Endometrium (tissue), 2 donors: ENCODE measurements at regions not wholly inside any gene's neighbourhood (a gene's known extent, or its start where the extent isn't known, plus 50 kb on each side); places are given as distances from the start of the nearest gene placed in this dataset.

ENCODE experiments used
- FAIRE-seq: peaks from 2 replicates; lab custom pipeline; 2012; peaks lifted over from hg19 to GRCh38; lab: Jason Lieb, UNC
- donor health status: control.
- donor health status: control.

- no peak for FAIRE-seq
These were observed 1179.7 kb upstream of the ADGRL3 start for GRCh38 chr4:60020389-60020788.

DNA sequence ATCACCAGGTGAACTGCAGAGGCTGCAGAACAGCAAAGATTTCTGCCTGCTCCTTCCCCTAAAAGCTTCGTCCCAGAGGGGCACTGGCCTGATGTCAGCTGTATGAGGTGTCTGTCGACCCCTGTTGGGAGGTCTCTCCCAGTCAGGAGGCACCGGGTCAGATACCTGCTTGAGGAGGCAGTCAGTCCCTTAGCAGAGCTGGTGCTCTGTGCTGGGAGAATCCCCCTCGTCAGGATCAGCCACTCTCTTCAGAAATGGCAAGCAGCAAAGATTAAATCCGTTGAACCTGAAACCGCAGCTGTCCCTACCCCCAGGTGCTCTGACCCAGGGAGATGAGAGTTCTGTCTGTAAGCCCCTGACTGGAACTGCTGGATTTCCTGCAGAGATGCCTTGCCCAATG lies 1166.3 kb upstream of the ADGRL3 start:
- FAIRE-seq = no peak

GRCh38 chr4:60034361-60034760 lies 1165.8 kb upstream of the ADGRL3 start:
- no peak for FAIRE-seq

DNA sequence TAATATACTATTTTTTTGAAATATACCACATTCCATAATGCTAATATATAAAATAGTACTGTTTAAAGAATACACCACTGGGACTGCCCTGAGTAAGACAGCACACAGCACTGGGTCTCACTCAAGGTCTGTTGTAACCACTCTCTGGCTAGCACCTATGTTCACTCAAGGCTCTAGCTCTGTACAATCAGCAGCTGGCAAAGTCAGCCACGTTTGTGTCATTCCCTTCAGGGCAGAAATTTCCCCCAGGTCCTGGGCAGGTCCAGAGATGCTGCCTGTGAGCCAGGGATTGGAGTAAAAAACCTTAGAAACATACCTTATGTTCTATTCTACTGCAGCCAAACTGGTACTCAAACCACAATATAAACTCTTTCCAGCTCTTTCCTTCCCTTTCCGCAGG lies 1160.2 kb upstream of the ADGRL3 start:
- FAIRE-seq = no peak

- FAIRE-seq = no peak
These were observed 1157.9 kb upstream of the ADGRL3 start for GRCh38 chr4:60042231-60042652.

DNA sequence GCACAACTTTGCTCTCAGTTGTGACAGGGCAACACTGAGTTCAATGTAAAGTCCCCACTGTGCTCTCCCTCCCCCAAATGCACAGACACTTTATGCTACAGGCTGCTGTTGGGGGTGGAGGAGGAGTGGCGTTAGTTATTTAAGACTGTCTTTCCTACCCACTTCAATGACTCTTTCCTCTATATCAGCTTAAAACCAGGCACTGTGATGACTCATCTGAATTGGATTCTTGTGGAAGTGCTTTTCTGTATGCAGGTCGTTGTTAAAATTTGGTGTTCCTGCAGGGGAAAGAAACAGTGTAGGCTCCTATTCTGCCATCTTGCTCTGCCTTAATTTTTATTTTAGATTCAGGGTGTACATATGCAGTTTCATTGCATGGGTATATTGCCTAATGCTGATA lies 1157.2 kb upstream of the ADGRL3 start:
- no peak for FAIRE-seq

GRCh38 chr4:60078984-60079383 lies 1121.1 kb upstream of the ADGRL3 start:
- FAIRE-seq = no peak

GRCh38 chr4:60081839-60082238 lies 1118.3 kb upstream of the ADGRL3 start:
- no peak for FAIRE-seq

- no peak for FAIRE-seq
These were observed 1111.2 kb upstream of the ADGRL3 start for GRCh38 chr4:60088807-60089486.

GRCh38 chr4:60089546-60090273 lies 1110.4 kb upstream of the ADGRL3 start:
- no peak for FAIRE-seq

DNA sequence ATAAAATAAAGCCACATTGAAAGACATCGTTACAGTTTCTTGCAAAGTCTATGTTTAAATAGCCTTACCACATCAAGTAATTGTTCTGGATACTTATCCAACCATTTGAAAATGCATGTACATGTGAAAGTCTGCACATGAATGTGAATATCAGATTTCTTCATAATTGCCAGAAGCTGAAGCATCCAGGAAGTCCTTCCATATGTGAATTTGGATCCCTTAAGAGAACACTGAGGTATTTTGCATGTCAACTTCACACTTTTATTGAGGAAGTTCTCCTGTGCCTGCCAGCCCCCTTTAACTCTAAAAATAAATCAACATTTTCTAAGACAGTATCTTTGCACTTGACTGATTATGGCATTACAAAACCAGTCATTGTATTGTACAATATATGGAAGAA lies 1103.5 kb upstream of the ADGRL3 start:
- FAIRE-seq = no peak

DNA sequence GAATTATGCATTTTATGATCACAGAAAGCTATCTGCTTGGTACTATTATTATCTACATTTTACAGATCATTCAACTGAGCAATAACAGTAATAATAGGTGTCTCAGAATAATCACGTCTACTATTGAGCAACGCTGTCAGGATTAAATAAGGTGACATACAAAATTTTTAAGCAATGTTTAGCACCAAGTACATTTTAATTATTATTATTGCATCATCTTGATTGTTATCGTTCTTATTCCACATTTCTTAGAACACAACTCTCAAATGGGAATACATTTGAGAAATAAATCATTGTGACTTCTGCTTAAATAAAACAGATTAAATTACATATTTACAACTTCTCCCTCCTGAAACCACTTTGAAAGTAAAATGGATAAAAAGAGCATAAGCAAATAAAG lies 1083.5 kb upstream of the ADGRL3 start:
- no peak for FAIRE-seq

DNA sequence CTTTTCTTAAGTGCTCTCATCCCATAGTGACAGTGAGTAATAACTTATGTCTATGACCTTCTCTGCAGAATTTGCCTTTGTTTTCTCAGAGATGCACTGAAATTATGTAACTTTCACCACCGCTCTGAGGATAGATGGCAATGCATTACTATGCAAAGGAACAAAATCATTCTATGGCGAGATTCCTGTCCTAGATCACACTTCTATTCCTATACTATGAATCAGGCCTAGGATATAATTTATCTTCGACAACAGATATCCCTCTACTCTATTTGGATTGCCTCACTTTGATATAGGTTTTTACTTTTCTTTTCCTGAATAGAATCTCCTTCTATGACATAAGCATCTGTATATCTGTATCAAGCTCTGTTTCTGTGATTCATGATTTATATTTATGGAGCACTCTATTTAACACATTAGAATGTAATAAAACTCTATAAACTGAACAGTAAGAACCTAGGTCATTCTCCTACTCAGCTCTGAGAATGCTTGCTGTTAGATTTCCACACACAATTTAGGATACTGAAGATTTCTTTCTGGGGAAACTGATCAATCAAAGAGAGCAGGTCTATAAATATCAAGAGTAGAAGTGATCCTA lies 1082.3 kb upstream of the ADGRL3 start:
- FAIRE-seq = no peak

- no peak for FAIRE-seq
These were observed 1077.3 kb upstream of the ADGRL3 start for GRCh38 chr4:60122820-60123219.

DNA sequence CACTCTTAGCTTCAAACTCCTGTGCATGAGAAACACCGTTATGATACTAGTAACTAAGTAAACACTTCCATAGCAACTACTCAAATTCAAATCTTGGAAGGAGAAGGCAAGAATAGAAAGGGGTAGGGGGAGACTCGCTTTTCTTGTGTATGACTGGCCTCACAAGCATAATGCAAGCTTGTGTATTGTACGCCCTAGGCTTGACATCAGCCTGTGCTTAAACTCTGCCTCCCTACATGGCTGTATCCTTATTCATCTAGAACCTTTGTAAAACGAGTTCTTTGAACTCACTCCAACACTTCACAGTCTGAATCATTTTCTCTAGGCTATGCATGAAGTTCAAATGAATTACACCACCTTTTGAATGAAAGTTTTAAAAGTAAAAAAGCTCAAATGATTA lies 1071.2 kb upstream of the ADGRL3 start:
- no peak for FAIRE-seq

DNA sequence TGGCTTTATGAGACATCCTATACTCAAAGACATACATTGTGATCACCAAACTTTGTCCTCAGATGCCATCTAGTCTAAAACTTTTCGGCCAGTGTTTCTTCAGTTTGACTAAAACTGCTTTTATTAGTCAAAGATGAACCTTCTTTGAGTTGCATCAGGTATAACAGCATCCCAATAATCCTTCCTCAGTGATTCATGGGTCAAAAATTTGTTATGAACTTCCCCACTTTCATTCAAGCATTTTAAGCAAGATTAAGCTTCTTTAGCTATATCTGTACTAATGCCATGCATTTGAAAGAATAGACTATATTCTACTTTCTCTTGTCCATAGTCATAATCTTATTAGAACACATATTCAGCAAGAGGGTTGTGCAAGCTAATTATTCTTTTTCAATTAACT lies 1070.4 kb upstream of the ADGRL3 start:
- FAIRE-seq = no peak

DNA sequence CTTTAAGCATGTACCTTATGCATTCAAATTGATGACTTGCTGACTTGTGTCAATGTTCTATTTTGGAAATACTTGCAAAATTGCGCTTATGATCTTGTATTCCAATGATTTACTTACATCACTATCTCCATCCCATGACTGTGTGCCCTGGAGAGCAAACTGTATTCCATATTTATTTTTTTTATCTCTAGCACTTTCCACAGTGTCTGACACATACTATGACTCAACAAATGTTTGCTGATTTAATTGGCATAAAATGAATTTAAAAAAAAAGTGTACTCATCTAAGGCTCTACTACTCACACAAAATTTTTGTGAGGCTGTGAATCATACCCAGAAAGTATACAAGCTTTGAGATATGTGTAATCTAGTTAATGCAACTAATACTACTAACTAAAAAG lies 1066.8 kb upstream of the ADGRL3 start:
- no peak for FAIRE-seq

- FAIRE-seq = no peak
These were observed 1066.0 kb upstream of the ADGRL3 start for GRCh38 chr4:60134099-60134498.

- no peak for FAIRE-seq
These were observed 1045.0 kb upstream of the ADGRL3 start for GRCh38 chr4:60155088-60155487.

- FAIRE-seq = no peak
These were observed 1027.0 kb upstream of the ADGRL3 start for GRCh38 chr4:60173103-60173502.

DNA sequence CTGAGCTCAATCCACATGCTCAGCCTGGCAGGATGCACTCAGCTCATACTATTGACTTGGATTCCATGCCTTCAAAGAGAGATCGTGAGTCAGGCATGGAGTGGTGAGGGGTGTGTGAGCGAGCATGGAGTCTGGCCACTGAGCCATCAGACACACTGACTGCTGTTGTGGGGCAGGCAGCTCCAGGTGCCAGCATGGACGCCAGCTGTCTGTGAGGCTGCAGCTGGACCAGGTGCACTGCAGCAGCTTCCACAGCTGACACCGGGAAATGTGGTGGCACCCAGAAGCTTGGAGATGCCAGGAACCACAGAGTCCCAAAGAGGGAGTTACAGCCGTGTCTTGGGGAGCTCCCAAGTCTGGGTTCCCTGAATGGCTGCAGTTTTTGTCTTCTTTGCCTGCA lies 1026.4 kb upstream of the ADGRL3 start:
- FAIRE-seq = no peak

DNA sequence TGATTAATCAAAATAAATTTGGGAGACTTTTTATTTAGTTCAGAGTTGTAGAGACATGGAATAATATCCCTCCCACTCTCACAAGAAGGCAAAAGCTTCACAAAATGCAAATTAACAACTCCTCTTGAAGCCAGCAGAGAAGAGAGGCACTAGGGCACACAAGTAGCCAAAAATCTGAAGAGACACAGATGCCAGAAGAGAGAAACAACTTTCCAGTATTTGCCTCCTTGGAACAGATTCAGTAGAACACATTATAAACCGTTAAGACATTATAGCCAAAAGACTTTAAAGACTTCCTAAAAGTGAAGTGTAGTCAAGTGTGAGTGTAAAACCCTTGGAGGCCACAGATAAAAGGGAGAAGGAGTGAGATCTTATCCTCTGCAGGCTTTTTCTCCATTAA lies 1024.9 kb upstream of the ADGRL3 start:
- FAIRE-seq = no peak

- FAIRE-seq = no peak
These were observed 1012.7 kb upstream of the ADGRL3 start for GRCh38 chr4:60187428-60187827.

GRCh38 chr4:60189286-60189685 lies 1010.8 kb upstream of the ADGRL3 start:
- no peak for FAIRE-seq
